Astrocyte (in vitro differentiated cells and primary cell): ENCODE measurements at regions not wholly inside any gene's neighbourhood (a gene's known extent, or its start where the extent isn't known, plus 50 kb on each side); places are given as distances from the start of the nearest gene placed in this dataset.

Experiments used
- DNase-seq: peaks from one replicate; pipeline ENCODE4 v3.0.0-alpha.2; 2010; ENCODE audit warnings: low read depth
- FAIRE-seq: peaks from 2 replicates; lab custom pipeline; 2011; peaks lifted over from hg19 to GRCh38; lab: Jason Lieb, UNC
- H2AFZ ChIP-seq: 2 replicates; pipeline ENCODE4 v1.6.0; 2012; ENCODE audit warnings: low read depth, low read length, inconsistent platforms
- H3K27ac ChIP-seq: 2 replicates; pipeline ENCODE4 v1.5.1; 2011; ENCODE audit warnings: low read depth, low read length, inconsistent platforms
- H3K27me3 ChIP-seq: 2 replicates; pipeline ENCODE4 v1.6.0; 2011; ENCODE audit warnings: low read length, inconsistent platforms; ENCODE audit not compliant: insufficient read depth
- H3K36me3 ChIP-seq: 2 replicates; pipeline ENCODE4 v1.5.1; 2011; ENCODE audit warnings: low read length, inconsistent platforms; ENCODE audit not compliant: insufficient read depth
- H3K4me1 ChIP-seq: 2 replicates; pipeline ENCODE4 v1.5.1; 2011; ENCODE audit warnings: low read length, inconsistent platforms; ENCODE audit not compliant: insufficient read depth
- H3K4me2 ChIP-seq: 2 replicates; pipeline ENCODE4 v1.6.0; 2012; ENCODE audit warnings: low read length, inconsistent platforms
- H3K4me3 ChIP-seq: 2 replicates; pipeline ENCODE4 v1.5.1; 2011; ENCODE audit warnings: low read depth, mild to moderate bottlenecking, low read length, inconsistent platforms; ENCODE audit not compliant: insufficient read depth
- H3K79me2 ChIP-seq: 2 replicates; pipeline ENCODE4 v1.6.0; 2012; ENCODE audit warnings: mild to moderate bottlenecking, low read length, inconsistent platforms; ENCODE audit not compliant: insufficient read depth
- H3K9ac ChIP-seq: 2 replicates; pipeline ENCODE4 v1.6.0; 2012; ENCODE audit warnings: mild to moderate bottlenecking, low read length, inconsistent platforms
- H3K9me3 ChIP-seq: 2 replicates; pipeline ENCODE4 v1.5.1; 2012; ENCODE audit warnings: low read depth, mild to moderate bottlenecking, low read length, inconsistent platforms; ENCODE audit not compliant: insufficient read depth
- H4K20me1 ChIP-seq: 2 replicates; pipeline ENCODE4 v1.6.0; 2012; ENCODE audit warnings: low read length, inconsistent platforms; ENCODE audit not compliant: insufficient read depth
- H3K27ac Mint-ChIP-seq: one replicate; pipeline ENCODE4 v1.8.0; 2021; ENCODE audit warnings: mild to moderate bottlenecking, mixed read lengths; ENCODE audit not compliant: unreplicated experiment
- H3K27me3 Mint-ChIP-seq: one replicate; pipeline ENCODE4 v1.8.0; 2021; ENCODE audit warnings: low read depth, mixed read lengths; ENCODE audit not compliant: unreplicated experiment
- H3K36me3 Mint-ChIP-seq: one replicate; pipeline ENCODE4 v1.8.0; 2021; ENCODE audit warnings: low read depth, mixed read lengths; ENCODE audit not compliant: unreplicated experiment
- H3K4me1 Mint-ChIP-seq: one replicate; pipeline ENCODE4 v1.8.0; 2021; ENCODE audit warnings: low read depth, mixed read lengths; ENCODE audit not compliant: unreplicated experiment
- H3K4me3 Mint-ChIP-seq: one replicate; pipeline ENCODE4 v1.8.0; 2021; ENCODE audit warnings: mild to moderate bottlenecking, moderate library complexity, mixed read lengths; ENCODE audit not compliant: unreplicated experiment
- H3K9me3 Mint-ChIP-seq: one replicate; pipeline ENCODE4 v1.8.0; 2021; ENCODE audit warnings: mild to moderate bottlenecking, mixed read lengths; ENCODE audit not compliant: unreplicated experiment
- EZH2 ChIP-seq: IDR thresholded peaks from 2 replicates; pipeline ENCODE4 v1.6.1; 2012; ENCODE audit warnings: mild to moderate bottlenecking, low read length, inconsistent platforms; ENCODE audit not compliant: insufficient read depth
- TF ChIP-seq, protein P1 (sequence below): IDR thresholded peaks from 2 replicates; pipeline ENCODE4 v1.5.1; 2011; ENCODE audit warnings: low read depth, mild to moderate bottlenecking, inconsistent platforms, low read length, moderate library complexity; ENCODE audit not compliant: insufficient read depth

DNA sequence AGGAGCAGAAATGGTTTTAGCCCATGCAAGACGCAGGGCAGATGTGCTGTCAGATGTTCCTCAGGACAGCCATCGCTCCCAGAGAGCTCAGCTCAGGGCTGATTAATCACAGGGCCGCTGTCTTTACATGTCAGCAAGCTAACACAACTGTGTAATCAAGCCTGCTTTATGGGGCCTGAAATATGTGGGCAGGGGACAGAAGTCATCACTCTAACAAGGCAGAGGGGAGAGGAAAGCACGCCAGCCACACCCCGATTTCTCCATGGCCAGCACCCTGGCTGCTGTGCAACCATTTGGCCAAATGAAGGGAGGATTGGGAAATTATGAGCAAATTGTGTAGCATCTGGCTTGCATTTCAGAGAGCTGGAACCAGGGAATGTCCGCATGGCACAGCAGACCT is 368.8 kb downstream of the NPHP4 start:
- H3K27me3 ChIP-seq = no peaks in the 10 kb centered on the region
- no peaks in the 10 kb centered on the region for H3K4me1 Mint-ChIP-seq
- no peaks in the 10 kb centered on the region for H3K79me2 ChIP-seq
- no peak overlapping the region for H3K4me3 Mint-ChIP-seq
- TF ChIP-seq, protein P1, sequence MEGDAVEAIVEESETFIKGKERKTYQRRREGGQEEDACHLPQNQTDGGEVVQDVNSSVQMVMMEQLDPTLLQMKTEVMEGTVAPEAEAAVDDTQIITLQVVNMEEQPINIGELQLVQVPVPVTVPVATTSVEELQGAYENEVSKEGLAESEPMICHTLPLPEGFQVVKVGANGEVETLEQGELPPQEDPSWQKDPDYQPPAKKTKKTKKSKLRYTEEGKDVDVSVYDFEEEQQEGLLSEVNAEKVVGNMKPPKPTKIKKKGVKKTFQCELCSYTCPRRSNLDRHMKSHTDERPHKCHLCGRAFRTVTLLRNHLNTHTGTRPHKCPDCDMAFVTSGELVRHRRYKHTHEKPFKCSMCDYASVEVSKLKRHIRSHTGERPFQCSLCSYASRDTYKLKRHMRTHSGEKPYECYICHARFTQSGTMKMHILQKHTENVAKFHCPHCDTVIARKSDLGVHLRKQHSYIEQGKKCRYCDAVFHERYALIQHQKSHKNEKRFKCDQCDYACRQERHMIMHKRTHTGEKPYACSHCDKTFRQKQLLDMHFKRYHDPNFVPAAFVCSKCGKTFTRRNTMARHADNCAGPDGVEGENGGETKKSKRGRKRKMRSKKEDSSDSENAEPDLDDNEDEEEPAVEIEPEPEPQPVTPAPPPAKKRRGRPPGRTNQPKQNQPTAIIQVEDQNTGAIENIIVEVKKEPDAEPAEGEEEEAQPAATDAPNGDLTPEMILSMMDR = no peak
- no peak for TF ChIP-seq EZH2
- no peaks in the 10 kb centered on the region for H3K9me3 Mint-ChIP-seq
- H3K9me3 ChIP-seq = no peaks in the 10 kb centered on the region
- H3K9ac ChIP-seq = no peak overlapping the region
- H3K4me2 ChIP-seq = no peak overlapping the region
- H3K36me3 ChIP-seq = no peaks in the 10 kb centered on the region
- no peak overlapping the region for H2AFZ ChIP-seq
- no peak for FAIRE-seq
- no peak overlapping the region for H3K27ac ChIP-seq
- no peaks in the 10 kb centered on the region for H3K36me3 Mint-ChIP-seq
- DNase-seq = no peak
- no peak overlapping the region for H3K4me3 ChIP-seq
- no peaks in the 10 kb centered on the region for H4K20me1 ChIP-seq
- H3K27ac Mint-ChIP-seq = no peak overlapping the region
- H3K4me1 ChIP-seq = no peaks in the 10 kb centered on the region
- peaks cover 24% of the 10 kb centered on the region for H3K27me3 Mint-ChIP-seq

DNA sequence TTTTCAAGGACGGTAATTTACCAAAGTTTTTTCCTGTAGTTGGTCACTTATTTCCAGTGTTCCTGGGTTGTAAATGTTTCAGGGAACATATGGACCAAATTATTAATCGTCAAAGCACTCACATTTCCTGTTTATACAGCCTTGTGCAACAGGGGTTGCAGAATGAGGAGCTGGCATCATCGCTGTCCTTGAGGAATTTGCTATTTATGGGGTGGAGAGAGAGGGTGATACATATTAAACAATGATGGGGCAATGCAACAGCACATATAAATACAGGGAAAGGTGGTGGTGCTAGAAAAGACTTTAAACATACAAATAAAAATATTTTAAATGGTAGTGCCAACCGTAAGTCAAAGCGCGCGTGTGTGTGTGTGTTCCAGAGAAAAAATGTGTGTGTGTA is 369.8 kb downstream of the NPHP4 start:
- Histone ChIP-seq H4K20me1 (no peaks in the 10 kb centered on the region), H3K4me2 (no peak overlapping the region), H3K27me3 (no peaks in the 10 kb centered on the region), H3K36me3 (no peaks in the 10 kb centered on the region), H2AFZ (no peak overlapping the region), H3K4me1 (no peaks in the 10 kb centered on the region), H3K9me3 (no peaks in the 10 kb centered on the region), H3K27ac (no peak overlapping the region), H3K9ac (no peak overlapping the region), H3K4me3 (no peak overlapping the region), H3K79me2 (no peaks in the 10 kb centered on the region)
- Mint-ChIP-seq H3K36me3 (no peaks in the 10 kb centered on the region), H3K4me1 (no peaks in the 10 kb centered on the region), H3K9me3 (no peaks in the 10 kb centered on the region), H3K27ac (no peak overlapping the region), H3K27me3 (peaks cover 24% of the 10 kb centered on the region), H3K4me3 (no peak overlapping the region)
- DNase-seq (no peak), FAIRE-seq (no peak)
- TF ChIP-seq, protein P1 = no peak
- no peak for TF ChIP-seq EZH2

DNA sequence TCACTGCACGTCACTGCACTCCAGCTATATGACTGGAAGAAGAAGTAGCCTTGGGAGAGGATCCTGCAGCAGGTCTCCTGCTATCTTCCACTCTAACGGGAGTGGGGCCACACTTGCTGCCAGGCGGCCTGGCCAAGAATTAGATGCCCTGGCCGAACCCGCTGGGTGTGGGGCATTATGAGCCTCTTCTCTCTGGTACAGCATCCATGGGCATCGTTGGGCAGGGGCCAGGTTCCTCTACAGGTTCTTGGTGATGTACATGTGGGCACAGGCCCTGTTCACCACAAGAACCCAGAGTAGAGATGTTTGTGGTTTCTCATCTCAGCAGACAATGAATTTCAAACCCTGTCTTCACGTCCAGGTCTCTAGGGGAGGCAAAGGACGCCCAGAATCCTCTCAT is 370.5 kb downstream of the NPHP4 start:
- no peaks in the 10 kb centered on the region for H4K20me1 ChIP-seq
- no peaks in the 10 kb centered on the region for H3K27me3 ChIP-seq
- H3K4me1 Mint-ChIP-seq = no peaks in the 10 kb centered on the region
- H3K36me3 ChIP-seq = no peaks in the 10 kb centered on the region
- no peak overlapping the region for H3K4me2 ChIP-seq
- H3K9me3 ChIP-seq = no peaks in the 10 kb centered on the region
- no peak overlapping the region for H2AFZ ChIP-seq
- FAIRE-seq (no peak), DNase-seq (no peak)
- no peak overlapping the region for H3K4me3 Mint-ChIP-seq
- no peaks in the 10 kb centered on the region for H3K36me3 Mint-ChIP-seq
- no peak overlapping the region for H3K27ac Mint-ChIP-seq
- no peaks in the 10 kb centered on the region for H3K4me1 ChIP-seq
- no peaks in the 10 kb centered on the region for H3K9me3 Mint-ChIP-seq
- H3K9ac ChIP-seq = no peak overlapping the region
- H3K27ac ChIP-seq = no peak overlapping the region
- H3K27me3 Mint-ChIP-seq = peaks cover 26% of the 10 kb centered on the region
- H3K4me3 ChIP-seq = no peak overlapping the region
- H3K79me2 ChIP-seq = no peaks in the 10 kb centered on the region
- TF ChIP-seq, protein P1 = no peak
